SH-SY5Y (cell line): ENCODE measurements at regions not wholly inside any gene's neighbourhood (a gene's known extent, or its start where the extent isn't known, plus 50 kb on each side); places are given as distances from the start of the nearest gene placed in this dataset.

Experiments used
- GATA2 ChIP-seq: IDR thresholded peaks from 2 replicates; pipeline ENCODE4 v1.6.1; 2011; ENCODE audit warnings: mild to moderate bottlenecking, low read depth, low read length
- GATA3 ChIP-seq: IDR thresholded peaks from 2 replicates; pipeline ENCODE4 v1.6.1; 2011; ENCODE audit warnings: low read depth, mild to moderate bottlenecking, low read length, moderate library complexity

- no peak for TF ChIP-seq GATA2
- TF ChIP-seq GATA3: no peak
Observed at GRCh38 chr11:42727879-42728278, 583.9 kb upstream of the API5 start.
